HCT116 (cell line): ENCODE measurements at regions not wholly inside any gene's neighbourhood (a gene's known extent, or its start where the extent isn't known, plus 50 kb on each side); places are given as distances from the start of the nearest gene placed in this dataset.

Source experiments
- ATAC-seq: fragments of 200-7000 bp; cut with Tn5 transposase; 2 replicates; pipeline ENCODE4 v1.9.1; 2020; ENCODE audit warnings: mild to moderate bottlenecking, moderate library complexity
- BruUV-seq: library from RNA; stranded (reverse); fragments of 400-500 nt; replicated peaks from 2 replicates; lab custom pipeline; 2021; lab: Mats Ljungman, UMichigan
- CTCF ChIA-PET: fragments of 300-600 bp; sonication (Branson Sonifier 250); formaldehyde crosslinking; loops from one replicate; lab custom pipeline; 2021; ENCODE audit warnings: antibody characterized with exemption; lab: Charles Lee
- POLR2A ChIA-PET: fragments of 300-600, 350-600 bp; sonication (Branson Sonifier 250); formaldehyde crosslinking; loops from one replicate; lab custom pipeline; 2021; ENCODE audit warnings: antibody characterized with exemption; lab: Charles Lee
- RAD21 ChIA-PET, 2 experiments: fragments of 300-600 bp; sonication (Branson Sonifier 250); formaldehyde crosslinking; loops; one replicate each; lab custom pipeline; 2023; ENCODE audit warnings: low total read pairs in 2 of 2; ENCODE audit not compliant: uncharacterized antibody in 2 of 2, unreplicated experiment in 2 of 2, low non-redundant PET in 1 of 2; lab: Charles Lee
- DNase-seq: peaks from one replicate; pipeline ENCODE4 v3.0.0-alpha.2; 2010; ENCODE audit warnings: low read depth, low spot score
- H2AFZ ChIP-seq: fragments of 200-600 bp; shearing (Covaris generic), sonication (generic); 2 replicates; pipeline ENCODE4 v1.6.1; 2017; ENCODE audit warnings: low read depth, mixed run types, mixed read lengths, antibody characterized with exemption, low read length; ENCODE audit not compliant: poor library complexity, severe bottlenecking
- H3K27ac ChIP-seq: 2 replicates; pipeline ENCODE4 v1.5.1; 2012; ENCODE audit warnings: low read depth, low read length
- H3K27me3 ChIP-seq: fragments of 200-600 bp; sonication (generic); 2 replicates; pipeline ENCODE4 v1.6.1; 2016; ENCODE audit warnings: mixed run types, low read length, mixed read lengths; ENCODE audit not compliant: insufficient read depth
- H3K36me3 ChIP-seq, 2 experiments: fragments of 200-500 bp in 1 of 2; fragments of 200-600 bp in 1 of 2; sonication (Bioruptor generic) in 1 of 2; sonication (generic) in 1 of 2; 2 replicates each; pipeline versions ENCODE4 v1.5.1 to v1.6.1; 2014 to 2016; ENCODE audit warnings: low read length in 2 of 2, inconsistent platforms in 1 of 2, mixed read lengths in 1 of 2, mixed run types in 1 of 2; ENCODE audit not compliant: insufficient read depth in 2 of 2, control insufficient read depth in 1 of 2
- H3K4me1 ChIP-seq, 2 experiments: fragments of 200-600 bp in 1 of 2; sonication (generic) in 1 of 2; 2 replicates each; pipeline versions ENCODE4 v1.5.1 to v1.6.1; 2012 to 2017; ENCODE audit warnings: low read length in 2 of 2, inconsistent platforms in 1 of 2, mild to moderate bottlenecking in 1 of 2, mixed read lengths in 1 of 2, mixed run types in 1 of 2, moderate library complexity in 1 of 2; ENCODE audit not compliant: insufficient read depth in 2 of 2, control insufficient read depth in 1 of 2
- H3K4me2 ChIP-seq: fragments of 200-600 bp; sonication (generic); 2 replicates; pipeline ENCODE4 v1.6.1; 2017; ENCODE audit warnings: mixed run types, low read length, mixed read lengths
- H3K4me3 ChIP-seq, 2 experiments: fragments of 200-600 bp in 1 of 2; sonication (generic) in 1 of 2; replicated peaks in 1 of 2; 2 replicates each; pipeline ENCODE4 v1.5.1; 2011 to 2016; ENCODE audit warnings: low read length in 2 of 2, control low read depth in 1 of 2, low read depth in 1 of 2, mild to moderate bottlenecking in 1 of 2, mixed read lengths in 1 of 2, mixed run types in 1 of 2
- H3K79me2 ChIP-seq: fragments of 200-600 bp; sonication (generic); 2 replicates; pipeline ENCODE4 v1.6.1; 2017; ENCODE audit warnings: mild to moderate bottlenecking, mixed run types, low read length, moderate library complexity, mixed read lengths; ENCODE audit not compliant: insufficient read depth
- H3K9ac ChIP-seq: fragments of 200-600 bp; sonication (generic); 2 replicates; pipeline ENCODE4 v1.6.1; 2016; ENCODE audit warnings: low read length, mixed read lengths
- H3K9me2 ChIP-seq: fragments of 200-600 bp; sonication (generic), shearing (Covaris generic); 2 replicates; pipeline ENCODE4 v1.6.1; 2017; ENCODE audit warnings: mixed run types, mild to moderate bottlenecking, moderate library complexity; ENCODE audit not compliant: insufficient read depth
- H3K9me3 ChIP-seq, 2 experiments: fragments of 200-500 bp in 1 of 2; fragments of 200-600 bp in 1 of 2; sonication (Bioruptor generic) in 1 of 2; sonication (generic) in 1 of 2; 2 replicates each; pipeline ENCODE4 v1.6.1; 2014 to 2017; ENCODE audit warnings: low read length in 2 of 2, mixed read lengths in 2 of 2, inconsistent platforms in 1 of 2, low read depth in 1 of 2, mild to moderate bottlenecking in 1 of 2, mixed run types in 1 of 2, moderate library complexity in 1 of 2; ENCODE audit not compliant: control insufficient read depth in 1 of 2, insufficient read depth in 1 of 2
- H4K20me1 ChIP-seq: fragments of 200-600 bp; sonication (generic), shearing (Covaris generic); 2 replicates; pipeline ENCODE4 v1.6.1; 2017; ENCODE audit warnings: mixed run types, mild to moderate bottlenecking, moderate library complexity; ENCODE audit not compliant: insufficient read depth
- CBX3 ChIP-seq: IDR thresholded peaks from 2 replicates; pipeline ENCODE4 v1.6.1; 2012; ENCODE audit warnings: low read depth
- CEBPB ChIP-seq: IDR thresholded peaks from 2 replicates; pipeline ENCODE4 v1.6.1; 2012; ENCODE audit warnings: low read depth
- CTCF ChIP-seq, 3 experiments: fragments of 200-600 bp in 1 of 3; sonication (generic) in 1 of 3; IDR thresholded peaks in 2 of 3; conservative IDR thresholded peaks in 1 of 3; 2 replicates each; pipeline ENCODE4 v1.5.1; 2012 to 2017; ENCODE audit warnings: low read depth in 2 of 3, low read length in 2 of 3, antibody characterized with exemption in 1 of 3, borderline replicate concordance in 1 of 3, control low read depth in 1 of 3, mild to moderate bottlenecking in 1 of 3, mixed read lengths in 1 of 3, mixed run types in 1 of 3, moderate library complexity in 1 of 3; ENCODE audit not compliant: insufficient read depth in 1 of 3
- EGR1 ChIP-seq: IDR thresholded peaks from 2 replicates; pipeline ENCODE4 v1.6.1; 2012; ENCODE audit warnings: low read depth
- EZH2 ChIP-seq: fragments of 200-600 bp; sonication (generic); IDR thresholded peaks from 2 replicates; pipeline ENCODE4 v1.6.1; 2017; ENCODE audit warnings: antibody characterized with exemption, mixed run types
- EZH2phosphoT487 ChIP-seq: fragments of 200-600 bp; IDR thresholded peaks from 2 replicates; pipeline ENCODE4 v1.6.1; 2018; ENCODE audit warnings: antibody characterized with exemption, borderline replicate concordance
- FOSL1 ChIP-seq: IDR thresholded peaks from 2 replicates; pipeline ENCODE4 v1.6.1; 2012; ENCODE audit warnings: low read depth
- MAX ChIP-seq: IDR thresholded peaks from 2 replicates; pipeline ENCODE4 v1.6.1; 2012
- POLR2A ChIP-seq: IDR thresholded peaks from 2 replicates; pipeline ENCODE4 v1.7.0; 2011; ENCODE audit warnings: borderline replicate concordance; ENCODE audit not compliant: insufficient read depth, insufficient read length; ENCODE audit errors: extremely low read depth
- POLR2AphosphoS5 ChIP-seq: IDR thresholded peaks from 2 replicates; pipeline ENCODE4 v1.6.1; 2011; ENCODE audit warnings: mild to moderate bottlenecking, low read depth, low read length, moderate library complexity
- RAD21 ChIP-seq: IDR thresholded peaks from 2 replicates; pipeline ENCODE4 v1.6.1; 2012; ENCODE audit warnings: low read depth, mild to moderate bottlenecking
- SP1 ChIP-seq: IDR thresholded peaks from 2 replicates; pipeline ENCODE4 v1.6.1; 2012; ENCODE audit warnings: low read depth
- SRF ChIP-seq: IDR thresholded peaks from 2 replicates; pipeline ENCODE4 v1.6.1; 2012; ENCODE audit warnings: low read depth
- TCF7L2 ChIP-seq: IDR thresholded peaks from 2 replicates; pipeline ENCODE4 v1.7.0; 2011; ENCODE audit warnings: borderline replicate concordance, inconsistent platforms; ENCODE audit not compliant: insufficient read depth, insufficient read length; ENCODE audit errors: extremely low read depth
- YY1 ChIP-seq: IDR thresholded peaks from 2 replicates; pipeline ENCODE4 v1.6.1; 2011; ENCODE audit warnings: low read length, low read depth, moderate library complexity, mild to moderate bottlenecking; ENCODE audit not compliant: insufficient replicate concordance; ENCODE audit errors: extremely low read depth
- ZFX ChIP-seq: fragments of 450-650 bp; IDR thresholded peaks from 2 replicates; pipeline ENCODE4 v1.6.1; 2017
- intact Hi-C: fragments of 100-400 bp; cut with micrococcal nuclease; formaldehyde crosslinking; loops from 2 replicates; pipeline ENCODE4 v1.10.0; 2022
- TF ChIP-seq, protein P1 (sequence below): IDR thresholded peaks from 2 replicates; pipeline ENCODE4 v1.6.1; 2012
- TF ChIP-seq, protein P2 (sequence below): IDR thresholded peaks from 2 replicates; pipeline ENCODE4 v1.6.1; 2011; ENCODE audit warnings: mild to moderate bottlenecking, low read length, moderate library complexity; ENCODE audit not compliant: insufficient replicate concordance; ENCODE audit errors: extremely low read depth

DNA sequence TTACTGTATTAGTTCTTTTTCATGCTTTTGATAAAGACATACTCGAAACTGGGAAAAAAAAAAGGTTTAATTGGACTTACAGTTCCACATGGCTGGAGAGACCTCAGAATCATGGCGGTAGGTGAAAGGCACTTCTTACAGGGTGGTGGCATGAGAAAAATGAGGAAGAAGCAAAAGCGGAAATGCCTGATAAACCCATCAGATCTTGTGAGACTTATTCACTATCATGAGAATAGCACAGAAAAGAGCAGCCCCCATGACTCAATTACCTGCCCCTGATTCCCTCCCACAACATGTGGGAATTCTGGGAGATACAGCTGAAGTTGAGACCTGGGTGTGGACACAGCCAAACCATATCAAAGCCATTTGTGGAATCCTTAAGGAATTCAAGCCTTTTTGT is 1238.9 kb downstream of the ADGRL3 start:
- Histone ChIP-seq H3K4me1 (no peaks in the 10 kb centered on the region), H3K9ac (no peak overlapping the region), H3K4me2 (no peak overlapping the region), H3K4me3 (no peak overlapping the region), H3K27ac (no peak overlapping the region), H4K20me1 (no peaks in the 10 kb centered on the region), H3K36me3 (no peaks in the 10 kb centered on the region), H2AFZ (no peak overlapping the region), H3K9me3 (peaks cover 4 to 10% of the 10 kb centered on the region in 2 experiments; a peak in 1 of 4 replicates), H3K79me2 (no peaks in the 10 kb centered on the region), H3K27me3 (no peaks in the 10 kb centered on the region), H3K9me2 (no peaks in the 10 kb centered on the region)
- BruUV-seq = no TSS peak
- ChIA-PET CTCF (no interaction called here), POLR2A (no interaction called here), RAD21 (no interaction called here)
- no peak for TF ChIP-seq POLR2A
- TF ChIP-seq ZFX = no peak
- no peak for TF ChIP-seq SRF
- TF ChIP-seq SP1 = no peak
- TF ChIP-seq CBX3 = no peak
- no peak for TF ChIP-seq FOSL1
- no peak for TF ChIP-seq EZH2
- TF ChIP-seq CEBPB = no peak
- TF ChIP-seq, protein P1, sequence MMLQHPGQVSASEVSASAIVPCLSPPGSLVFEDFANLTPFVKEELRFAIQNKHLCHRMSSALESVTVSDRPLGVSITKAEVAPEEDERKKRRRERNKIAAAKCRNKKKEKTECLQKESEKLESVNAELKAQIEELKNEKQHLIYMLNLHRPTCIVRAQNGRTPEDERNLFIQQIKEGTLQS = no peak
- TF ChIP-seq YY1 = no peak
- TF ChIP-seq CTCF (IDR thresholded peaks at IDR 0.05 in 2 of 3, conservative IDR thresholded peaks at IDR 0.05 in 1 of 3; ENCODE audit: borderline replicate concordance in 1 of 3, insufficient read depth in 1 of 3, low read depth in 2 of 3, low read length in 2 of 3) = no peak
- TF ChIP-seq MAX = no peak
- TF ChIP-seq, protein P2, sequence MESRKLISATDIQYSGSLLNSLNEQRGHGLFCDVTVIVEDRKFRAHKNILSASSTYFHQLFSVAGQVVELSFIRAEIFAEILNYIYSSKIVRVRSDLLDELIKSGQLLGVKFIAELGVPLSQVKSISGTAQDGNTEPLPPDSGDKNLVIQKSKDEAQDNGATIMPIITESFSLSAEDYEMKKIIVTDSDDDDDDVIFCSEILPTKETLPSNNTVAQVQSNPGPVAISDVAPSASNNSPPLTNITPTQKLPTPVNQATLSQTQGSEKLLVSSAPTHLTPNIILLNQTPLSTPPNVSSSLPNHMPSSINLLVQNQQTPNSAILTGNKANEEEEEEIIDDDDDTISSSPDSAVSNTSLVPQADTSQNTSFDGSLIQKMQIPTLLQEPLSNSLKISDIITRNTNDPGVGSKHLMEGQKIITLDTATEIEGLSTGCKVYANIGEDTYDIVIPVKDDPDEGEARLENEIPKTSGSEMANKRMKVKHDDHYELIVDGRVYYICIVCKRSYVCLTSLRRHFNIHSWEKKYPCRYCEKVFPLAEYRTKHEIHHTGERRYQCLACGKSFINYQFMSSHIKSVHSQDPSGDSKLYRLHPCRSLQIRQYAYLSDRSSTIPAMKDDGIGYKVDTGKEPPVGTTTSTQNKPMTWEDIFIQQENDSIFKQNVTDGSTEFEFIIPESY = no peak
- no peak for TF ChIP-seq EGR1
- no peak for TF ChIP-seq RAD21
- no peak for TF ChIP-seq POLR2AphosphoS5
- no peak for TF ChIP-seq EZH2phosphoT487
- no peak for TF ChIP-seq TCF7L2
- DNase-seq (no peak), ATAC-seq (no peak)
- intact Hi-C loops = no loop called here
